ENCODE measurements at regions not wholly inside any gene's neighbourhood (a gene's known extent, or its start where the extent isn't known, plus 50 kb on each side); places are given as distances from the start of the nearest gene placed in this dataset.

DNA sequence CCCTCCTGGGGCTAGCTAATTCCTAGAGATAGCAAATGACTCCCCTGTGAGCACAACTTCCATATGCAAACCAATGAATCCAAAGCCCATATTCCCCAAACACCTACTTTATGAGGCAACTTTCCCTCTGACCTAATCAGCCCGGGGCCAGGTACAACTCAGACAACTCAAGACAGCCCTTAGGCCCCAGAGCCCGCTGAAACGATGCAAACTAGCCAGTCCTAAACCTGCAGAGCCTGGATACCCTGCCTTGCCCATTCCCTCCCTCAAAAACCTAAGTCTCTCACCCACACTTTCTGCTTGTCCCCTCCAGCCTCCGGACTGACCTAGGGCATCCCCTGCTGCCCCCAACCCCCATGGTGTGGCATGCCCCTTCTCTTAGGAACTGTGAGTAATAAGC is 142.8 kb downstream of the ACTR3 start:
- Histone ChIP-seq H3K27ac (ENCODE audit: low read length) (no peak overlapping the region), H3K4me1 (ENCODE audit: control insufficient read depth, insufficient read depth, low read length) (no peaks in the 10 kb centered on the region), H3K9me3 (ENCODE audit: control insufficient read depth, insufficient read depth, low read length) (peaks cover 2% of the 10 kb centered on the region), H3K36me3 (ENCODE audit: control insufficient read depth, insufficient read depth, low read length) (no peaks in the 10 kb centered on the region), H3K27me3 (ENCODE audit: control insufficient read depth, insufficient read depth, low read length) (peaks cover 2% of the 10 kb centered on the region), H3K4me3 (ENCODE audit: low read length) (no peak overlapping the region)
- Mint-ChIP-seq H3K27me3 (ENCODE audit: low read depth in 2 of 2) (peaks cover 29 to 30% of the 10 kb centered on the region in 2 donors), H3K36me3 (no peaks in the 10 kb centered on the region), H3K4me1 (no peaks in the 10 kb centered on the region), H3K27ac (no peak overlapping the region), H3K4me3 (no peak overlapping the region), H3K9me3 (no peaks in the 10 kb centered on the region)
- TF ChIP-seq, protein P1, sequence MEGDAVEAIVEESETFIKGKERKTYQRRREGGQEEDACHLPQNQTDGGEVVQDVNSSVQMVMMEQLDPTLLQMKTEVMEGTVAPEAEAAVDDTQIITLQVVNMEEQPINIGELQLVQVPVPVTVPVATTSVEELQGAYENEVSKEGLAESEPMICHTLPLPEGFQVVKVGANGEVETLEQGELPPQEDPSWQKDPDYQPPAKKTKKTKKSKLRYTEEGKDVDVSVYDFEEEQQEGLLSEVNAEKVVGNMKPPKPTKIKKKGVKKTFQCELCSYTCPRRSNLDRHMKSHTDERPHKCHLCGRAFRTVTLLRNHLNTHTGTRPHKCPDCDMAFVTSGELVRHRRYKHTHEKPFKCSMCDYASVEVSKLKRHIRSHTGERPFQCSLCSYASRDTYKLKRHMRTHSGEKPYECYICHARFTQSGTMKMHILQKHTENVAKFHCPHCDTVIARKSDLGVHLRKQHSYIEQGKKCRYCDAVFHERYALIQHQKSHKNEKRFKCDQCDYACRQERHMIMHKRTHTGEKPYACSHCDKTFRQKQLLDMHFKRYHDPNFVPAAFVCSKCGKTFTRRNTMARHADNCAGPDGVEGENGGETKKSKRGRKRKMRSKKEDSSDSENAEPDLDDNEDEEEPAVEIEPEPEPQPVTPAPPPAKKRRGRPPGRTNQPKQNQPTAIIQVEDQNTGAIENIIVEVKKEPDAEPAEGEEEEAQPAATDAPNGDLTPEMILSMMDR (IDR thresholded peaks at IDR 0.05) = no peak
- intact Hi-C loops (cut with micrococcal nuclease) = no loop called here
- ATAC-seq (no peak), DNase-seq (no peak)
- 69% methylated on average over 4 of the region's 4 CpGs for WGBS (ENCODE audit: insufficient coverage)

DNA sequence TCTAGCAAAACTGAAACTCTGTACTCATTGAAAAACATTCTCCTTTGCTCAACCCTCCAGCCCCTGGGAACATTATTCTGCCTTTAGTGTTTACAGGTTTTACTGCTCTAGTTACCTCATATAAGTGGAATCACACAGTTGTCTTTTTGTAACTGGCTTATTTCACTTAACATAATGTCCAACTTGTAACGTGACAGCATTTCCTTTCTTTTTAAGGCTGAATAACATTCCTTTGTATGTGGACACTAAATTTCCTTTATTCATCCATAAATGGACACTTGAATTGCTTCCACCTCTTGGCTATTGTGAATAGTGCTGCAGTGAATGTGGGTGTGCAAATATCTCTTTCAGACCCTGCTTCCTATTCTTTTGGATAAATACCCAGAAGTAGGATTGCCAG is 144.9 kb downstream of the ACTR3 start:
- WGBS (ENCODE audit: insufficient coverage) = 50% methylated on average over 1 of the region's 1 CpG
- H3K27ac Mint-ChIP-seq = no peak overlapping the region
- no peaks in the 10 kb centered on the region for H3K36me3 Mint-ChIP-seq

DNA sequence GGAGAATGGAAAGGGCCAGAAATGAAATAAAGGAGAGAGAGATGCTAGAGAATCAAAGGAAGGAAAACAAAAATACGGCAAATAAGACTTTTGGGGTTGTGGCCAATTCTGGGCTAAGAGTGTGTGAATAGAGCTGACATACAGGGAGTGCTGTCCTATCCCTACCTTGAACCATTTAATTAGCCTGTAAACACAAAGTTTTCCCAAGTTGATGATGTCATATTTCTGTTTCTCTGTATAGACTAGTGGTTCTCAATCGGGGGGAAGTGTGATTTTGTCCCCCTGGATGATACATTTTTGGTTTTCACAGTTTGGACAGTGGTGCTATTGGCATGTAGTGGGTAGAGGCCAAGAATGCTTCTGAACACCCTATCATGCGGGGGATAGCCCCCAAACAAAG is 148.8 kb downstream of the ACTR3 start:
- H3K36me3 Mint-ChIP-seq = no peaks in the 10 kb centered on the region

More for the DNA sequence above, 144.9 kb downstream of the ACTR3 start:
- intact Hi-C loops (cut with micrococcal nuclease) = no loop called here
- peaks cover 26 to 31% of the 10 kb centered on the region in 2 donors for H3K27me3 Mint-ChIP-seq (ENCODE audit: low read depth in 2 of 2)
- Histone ChIP-seq H3K27me3 (ENCODE audit: control insufficient read depth, insufficient read depth, low read length) (peaks cover 2% of the 10 kb centered on the region), H3K4me1 (ENCODE audit: control insufficient read depth, insufficient read depth, low read length) (no peaks in the 10 kb centered on the region), H3K9me3 (ENCODE audit: control insufficient read depth, insufficient read depth, low read length) (no peaks in the 10 kb centered on the region), H3K4me3 (ENCODE audit: low read length) (no peak overlapping the region), H3K27ac (ENCODE audit: low read length) (no peak overlapping the region), H3K36me3 (ENCODE audit: control insufficient read depth, insufficient read depth, low read length) (no peaks in the 10 kb centered on the region)
- ATAC-seq (no peak), DNase-seq (no peak)
- H3K9me3 Mint-ChIP-seq = no peaks in the 10 kb centered on the region
- TF ChIP-seq, protein P1 (IDR thresholded peaks at IDR 0.05) = no peak
- H3K4me1 Mint-ChIP-seq = no peaks in the 10 kb centered on the region
- H3K4me3 Mint-ChIP-seq = no peak overlapping the region

DNA sequence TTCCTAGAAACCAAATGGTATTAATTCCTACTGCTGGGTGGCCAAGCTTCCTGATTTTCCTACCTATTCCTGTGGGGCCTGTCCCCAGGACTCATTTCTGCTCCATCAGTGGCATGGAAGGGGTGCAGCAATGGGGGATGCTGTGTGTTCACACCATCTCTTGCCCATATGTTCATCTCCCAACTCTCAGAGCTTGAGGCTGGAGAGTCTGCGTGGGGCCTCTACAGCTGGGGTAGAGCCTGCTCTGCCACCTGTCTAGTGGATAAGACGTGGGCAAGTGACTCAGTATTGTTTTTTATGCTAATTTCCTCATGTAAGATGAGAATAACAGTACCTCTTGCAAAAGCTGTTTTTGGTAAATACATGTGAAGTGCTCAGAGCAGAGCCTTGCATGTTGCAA is 149.8 kb downstream of the ACTR3 start:
- ATAC-seq (no peak), DNase-seq (no peak)
- H3K36me3 ChIP-seq (ENCODE audit: control insufficient read depth, insufficient read depth, low read length) = no peaks in the 10 kb centered on the region
- H3K27me3 ChIP-seq (ENCODE audit: control insufficient read depth, insufficient read depth, low read length) = peaks cover 2% of the 10 kb centered on the region
- Mint-ChIP-seq H3K4me1 (no peaks in the 10 kb centered on the region), H3K27ac (no peak overlapping the region), H3K9me3 (no peaks in the 10 kb centered on the region), H3K27me3 (ENCODE audit: low read depth in 2 of 2) (peaks cover 10 to 19% of the 10 kb centered on the region in 2 donors), H3K4me3 (no peak overlapping the region), H3K36me3 (no peaks in the 10 kb centered on the region)
- no peaks in the 10 kb centered on the region for H3K4me1 ChIP-seq (ENCODE audit: control insufficient read depth, insufficient read depth, low read length)
- H3K9me3 ChIP-seq (ENCODE audit: control insufficient read depth, insufficient read depth, low read length) = no peaks in the 10 kb centered on the region
- H3K4me3 ChIP-seq (ENCODE audit: low read length) = no peak overlapping the region
- WGBS (ENCODE audit: insufficient coverage) = 71% methylated on average over 2 of the region's 2 CpGs
- TF ChIP-seq, protein P1 (IDR thresholded peaks at IDR 0.05) = no peak
- no peak overlapping the region for H3K27ac ChIP-seq (ENCODE audit: low read length)
- intact Hi-C loops (cut with micrococcal nuclease) = no loop called here

More for the DNA sequence above, 148.8 kb downstream of the ACTR3 start:
- TF ChIP-seq, protein P1 (IDR thresholded peaks at IDR 0.05) = no peak
- Histone ChIP-seq H3K4me3 (ENCODE audit: low read length) (no peak overlapping the region), H3K36me3 (ENCODE audit: control insufficient read depth, insufficient read depth, low read length) (no peaks in the 10 kb centered on the region), H3K27ac (ENCODE audit: low read length) (no peak overlapping the region), H3K27me3 (ENCODE audit: control insufficient read depth, insufficient read depth, low read length) (peaks cover 2% of the 10 kb centered on the region), H3K9me3 (ENCODE audit: control insufficient read depth, insufficient read depth, low read length) (no peaks in the 10 kb centered on the region), H3K4me1 (ENCODE audit: control insufficient read depth, insufficient read depth, low read length) (no peaks in the 10 kb centered on the region)
- Mint-ChIP-seq H3K27ac (no peak overlapping the region), H3K9me3 (no peaks in the 10 kb centered on the region), H3K27me3 (ENCODE audit: low read depth in 2 of 2) (peaks cover 10 to 19% of the 10 kb centered on the region in 2 donors), H3K4me1 (no peaks in the 10 kb centered on the region), H3K4me3 (no peak overlapping the region)
- no peak for DNase-seq
- ATAC-seq = no peak
- intact Hi-C loops (cut with micrococcal nuclease) = no loop called here
- WGBS (ENCODE audit: insufficient coverage) = 88% methylated on average over 3 of the region's 3 CpGs

All from natural killer cell (primary cell).